SHP77 (cell line): ENCODE measurements at regions not wholly inside any gene's neighbourhood (a gene's known extent, or its start where the extent isn't known, plus 50 kb on each side); places are given as distances from the start of the nearest gene placed in this dataset.

Experiments used
- DNase-seq, 2 experiments: peaks; one replicate each; lab custom pipeline; 2025; lab: John Stamatoyannopoulos, UW

GRCh38 chr2:41400088-41400665 lies 647.6 kb upstream of the PKDCC start:
- peak in 1 of 2 experiments; percentile 7 for DNase-seq

- DNase-seq: no peak
Measured at GRCh38 chr2:41405441-41405840, 642.4 kb upstream of the PKDCC start.

- DNase-seq: no peak
Measured at GRCh38 chr2:41409328-41409727, 638.5 kb upstream of the PKDCC start.

GRCh38 chr2:41410011-41410410 lies 637.8 kb upstream of the PKDCC start:
- no peak for DNase-seq

- DNase-seq: no peak
Measured at GRCh38 chr2:41413813-41414485, 633.9 kb upstream of the PKDCC start.

- DNase-seq: peak; percentile 2 to 23
Measured at GRCh38 chr2:41414486-41415230, 633.2 kb upstream of the PKDCC start.

GRCh38 chr2:41417511-41417910 lies 630.3 kb upstream of the PKDCC start:
- DNase-seq: no peak

GRCh38 chr2:41420219-41420618 lies 627.6 kb upstream of the PKDCC start:
- no peak for DNase-seq

- DNase-seq: no peak
Measured at GRCh38 chr2:41420872-41421271, 626.9 kb upstream of the PKDCC start.

- DNase-seq: no peak
Measured at GRCh38 chr2:41431756-41432155, 616.1 kb upstream of the PKDCC start.

- DNase-seq: no peak
Measured at GRCh38 chr2:41432459-41432858, 615.4 kb upstream of the PKDCC start.

GRCh38 chr2:41434991-41435390 lies 612.8 kb upstream of the PKDCC start:
- DNase-seq: no peak

- DNase-seq: no peak
Measured at GRCh38 chr2:41441958-41442357, 605.9 kb upstream of the PKDCC start.

- no peak for DNase-seq
Measured at GRCh38 chr2:41445865-41446264, 602.0 kb upstream of the PKDCC start.

- no peak for DNase-seq
Measured at GRCh38 chr2:41446266-41446665, 601.6 kb upstream of the PKDCC start.

- no peak for DNase-seq
Measured at GRCh38 chr2:41448221-41448620, 599.6 kb upstream of the PKDCC start.

GRCh38 chr2:41457026-41457425 lies 590.8 kb upstream of the PKDCC start:
- DNase-seq: no peak

- DNase-seq: no peak
Measured at GRCh38 chr2:41460661-41461060, 587.2 kb upstream of the PKDCC start.

GRCh38 chr2:41464395-41464794 lies 583.4 kb upstream of the PKDCC start:
- DNase-seq: no peak

GRCh38 chr2:41475959-41476358 lies 571.9 kb upstream of the PKDCC start:
- DNase-seq: no peak

- no peak for DNase-seq
Measured at GRCh38 chr2:41482659-41483058, 565.2 kb upstream of the PKDCC start.

GRCh38 chr2:41483226-41483625 lies 564.6 kb upstream of the PKDCC start:
- DNase-seq: no peak
